NCI-H524 treated with DMSO at 0.1 percent for 48 hours (cell line): ENCODE measurements at regions not wholly inside any gene's neighbourhood (a gene's known extent, or its start where the extent isn't known, plus 50 kb on each side); places are given as distances from the start of the nearest gene placed in this dataset.
"Not testable (repeated sequence)": the region's sequence is repeated elsewhere in the genome, so short reads cannot be mapped to it uniquely, and the experiment has no call there.

Experiments used
- DNase-seq: peaks from one replicate; lab custom pipeline; 2025; lab: John Stamatoyannopoulos, UW

- no peak for DNase-seq
Observed at GRCh38 chr2:205865056-205865455, 182.8 kb downstream of the NRP2 start.

GRCh38 chr2:205864491-205864890 is 182.2 kb downstream of the NRP2 start:
- DNase-seq: no peak

- DNase-seq: not testable (repeated sequence)
Observed at GRCh38 chr2:205862761-205863160, 180.5 kb downstream of the NRP2 start.

GRCh38 chr2:205860885-205861284 is 178.6 kb downstream of the NRP2 start:
- no peak for DNase-seq

DNA sequence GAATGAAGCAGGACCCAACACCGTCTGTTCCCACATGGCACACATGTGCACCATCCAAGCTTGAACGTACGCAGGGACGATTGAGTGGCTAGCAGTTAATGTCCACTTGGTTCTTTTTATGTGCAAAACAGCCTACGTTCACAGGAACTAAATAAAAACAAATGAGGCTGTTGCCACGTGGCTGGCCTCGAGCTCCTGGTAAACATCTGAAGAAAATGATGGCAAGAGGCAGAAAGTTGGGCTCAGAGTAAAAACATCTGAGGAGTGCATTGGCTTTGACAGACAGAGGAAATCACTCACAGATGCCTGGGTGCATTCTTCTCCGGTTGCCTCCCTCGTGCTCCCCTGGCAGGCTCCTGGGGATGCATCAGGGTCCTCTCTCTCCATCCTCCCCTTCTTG is 177.9 kb downstream of the NRP2 start:
- DNase-seq: no peak

DNA sequence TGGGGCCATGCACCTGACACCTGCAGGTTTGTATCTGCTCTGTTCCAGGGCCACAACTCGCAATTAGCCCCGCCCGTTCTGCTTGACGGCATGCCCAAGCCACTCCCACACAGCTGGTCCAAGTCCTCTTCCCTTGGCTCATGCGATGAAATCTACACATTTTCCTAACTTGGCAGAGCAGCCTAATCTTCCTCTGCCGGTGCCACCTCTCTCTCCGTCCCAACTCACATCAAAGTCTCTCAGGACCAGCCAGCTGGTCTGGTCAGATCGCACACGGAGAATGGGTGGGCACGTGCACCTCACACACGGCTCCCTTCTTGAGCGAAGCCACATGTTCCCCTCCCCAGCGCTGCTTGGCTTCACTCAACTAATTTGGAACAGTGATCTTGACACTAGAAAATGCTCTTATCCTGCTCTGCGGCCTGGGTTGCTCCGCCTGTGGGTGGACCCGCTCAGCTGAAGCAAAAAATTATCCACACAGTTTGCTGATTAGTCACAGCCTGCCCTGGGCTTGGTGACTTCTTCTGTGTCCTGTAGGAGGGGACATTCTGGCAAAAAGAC is 176.7 kb downstream of the NRP2 start:
- peak; percentile 41 for DNase-seq

- no peak for DNase-seq
Observed at GRCh38 chr2:205858275-205858674, 176.0 kb downstream of the NRP2 start.

DNA sequence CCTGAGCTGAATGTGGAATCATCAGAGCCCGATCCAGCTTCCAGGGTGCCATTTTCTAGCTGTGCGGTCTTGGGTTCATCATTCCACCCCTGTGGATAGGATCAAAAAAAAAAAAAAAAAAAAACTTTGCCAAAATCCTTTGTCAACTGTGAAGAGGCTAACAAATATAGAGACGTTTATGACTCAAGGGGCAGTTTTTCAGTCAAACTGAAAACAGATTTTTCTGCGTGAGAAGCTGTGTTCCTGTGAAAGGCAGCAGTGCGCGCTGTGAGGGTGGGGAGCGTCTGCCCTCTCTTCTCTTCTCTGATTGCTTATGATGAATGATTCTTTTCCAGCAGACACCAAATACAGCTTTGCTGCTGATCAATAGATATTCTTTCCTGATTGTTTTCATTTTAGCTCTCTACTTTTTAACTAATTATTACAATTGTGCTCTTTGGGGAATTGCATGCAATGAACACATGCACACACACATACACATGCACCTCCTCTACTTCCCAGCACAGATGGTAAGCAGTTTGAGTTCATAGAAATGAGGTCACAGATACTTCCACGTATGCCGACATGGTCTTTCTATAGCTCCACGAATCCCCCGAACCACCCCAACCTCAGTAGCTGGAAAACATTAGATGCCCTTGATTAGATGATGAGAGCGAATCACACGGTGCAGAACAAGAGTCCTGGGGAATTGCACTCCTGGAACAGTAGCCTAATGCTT is 175.4 kb downstream of the NRP2 start:
- no peak for DNase-seq

GRCh38 chr2:205852457-205852856 is 170.2 kb downstream of the NRP2 start:
- DNase-seq: no peak

DNA sequence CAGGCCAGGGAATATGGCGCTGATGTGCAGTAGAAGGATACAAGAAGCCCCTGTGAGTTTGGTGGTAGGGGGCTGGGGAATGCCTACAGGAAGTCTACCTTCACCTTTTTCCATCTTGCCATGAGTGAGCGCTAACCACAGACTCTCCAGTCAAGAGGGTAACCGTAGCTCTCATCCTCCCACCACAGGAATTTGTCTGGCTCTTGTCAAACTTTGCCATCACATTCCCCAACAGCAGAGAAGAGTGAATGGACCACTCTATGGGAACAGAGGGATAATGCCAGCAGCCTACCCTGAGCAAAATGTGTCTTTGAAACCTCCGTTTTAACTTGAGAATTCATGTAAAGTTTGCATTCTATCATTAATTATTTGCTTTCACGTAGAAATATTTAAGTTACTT is 168.3 kb downstream of the NRP2 start:
- DNase-seq: no peak

DNA sequence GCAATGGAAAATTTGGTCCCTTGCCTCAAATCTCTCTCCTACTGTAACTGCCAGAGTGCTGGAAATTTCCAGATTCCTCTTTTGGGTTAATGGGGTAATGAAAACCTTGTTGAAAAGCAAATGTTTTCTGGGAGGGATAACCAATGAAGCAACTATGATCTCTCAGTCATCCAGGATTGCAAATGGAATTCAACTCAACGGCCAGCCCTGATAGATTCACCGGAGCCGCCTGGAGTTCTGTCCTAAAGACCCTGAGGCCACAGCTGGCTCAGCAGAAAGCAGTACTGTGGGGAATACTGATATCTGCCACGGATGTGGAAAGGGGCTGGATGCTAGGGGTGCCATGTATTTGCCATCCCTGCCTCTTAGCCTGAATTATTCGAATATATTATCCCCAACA is 167.8 kb downstream of the NRP2 start:
- no peak for DNase-seq

DNA sequence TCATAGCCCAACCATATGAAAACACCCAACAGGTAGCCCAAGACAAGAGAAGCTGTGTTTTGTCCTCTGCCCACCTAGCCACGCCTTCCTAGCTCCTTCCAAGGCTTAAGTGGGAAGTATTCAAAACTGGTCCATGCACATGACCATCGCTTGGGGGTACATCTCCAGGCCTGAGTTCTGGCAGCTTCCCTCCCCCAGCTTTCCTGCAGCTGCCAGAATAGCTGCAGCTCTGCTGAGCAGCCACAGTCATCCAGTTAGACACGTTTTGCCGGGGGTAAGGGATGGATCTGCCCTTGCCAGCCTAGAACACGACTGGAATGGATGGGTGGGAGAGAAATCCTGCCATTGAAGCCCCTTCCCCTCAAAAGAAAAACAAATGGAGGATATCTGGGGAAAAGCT is 166.8 kb downstream of the NRP2 start:
- no peak for DNase-seq

- no peak for DNase-seq
Observed at GRCh38 chr2:205848601-205849000, 166.3 kb downstream of the NRP2 start.
